GM19238 (cell line): ENCODE measurements at regions not wholly inside any gene's neighbourhood (a gene's known extent, or its start where the extent isn't known, plus 50 kb on each side); places are given as distances from the start of the nearest gene placed in this dataset.
"Not testable (repeated sequence)": the region's sequence is repeated elsewhere in the genome, so short reads cannot be mapped to it uniquely, and the experiment has no call there.

Experiments
- DNase-seq: peaks from one replicate; pipeline ENCODE4 v3.0.0; 2011; ENCODE audit warnings: low spot score; ENCODE audit not compliant: insufficient read length

DNA sequence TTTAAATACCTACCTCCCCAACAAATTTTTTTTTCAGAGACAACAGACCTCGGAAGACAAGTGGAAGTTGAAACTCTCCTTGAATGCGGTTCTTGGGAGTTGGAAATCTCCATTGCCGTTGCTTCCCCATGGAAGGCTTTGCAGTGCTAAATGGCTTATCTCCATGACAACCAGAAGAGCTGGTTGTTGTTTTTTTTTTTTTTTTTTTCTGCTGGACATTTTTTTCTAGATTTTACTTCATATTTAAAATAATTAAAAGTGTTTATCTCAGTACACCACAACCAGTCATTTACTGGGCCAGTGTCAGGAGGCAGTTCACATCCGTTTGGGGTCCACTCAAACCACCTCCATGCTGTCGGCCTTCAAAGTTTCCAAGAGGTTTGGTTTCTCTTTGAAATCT, 348.5 kb upstream of the PRKCQ start:
- DNase-seq: no peak

DNA sequence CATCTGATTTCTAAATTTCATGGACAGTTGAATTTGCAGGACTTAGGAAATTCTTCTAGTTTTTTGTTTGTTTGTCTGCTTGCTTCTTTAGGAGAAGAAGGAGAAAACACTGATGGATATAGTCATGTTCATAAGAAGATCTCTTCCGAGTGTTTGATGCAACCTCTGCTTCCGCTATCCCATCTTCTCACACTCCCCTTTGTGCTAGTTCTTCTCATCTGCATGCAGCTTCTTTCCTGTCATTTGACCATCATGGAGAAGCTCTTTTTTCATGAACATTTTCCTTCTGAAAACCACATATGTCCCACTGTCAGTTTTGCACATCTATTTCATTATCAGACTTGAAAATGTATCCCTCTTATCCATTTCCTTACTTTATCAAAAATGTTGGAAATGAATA, 346.9 kb upstream of the PRKCQ start:
- DNase-seq: no peak

DNA sequence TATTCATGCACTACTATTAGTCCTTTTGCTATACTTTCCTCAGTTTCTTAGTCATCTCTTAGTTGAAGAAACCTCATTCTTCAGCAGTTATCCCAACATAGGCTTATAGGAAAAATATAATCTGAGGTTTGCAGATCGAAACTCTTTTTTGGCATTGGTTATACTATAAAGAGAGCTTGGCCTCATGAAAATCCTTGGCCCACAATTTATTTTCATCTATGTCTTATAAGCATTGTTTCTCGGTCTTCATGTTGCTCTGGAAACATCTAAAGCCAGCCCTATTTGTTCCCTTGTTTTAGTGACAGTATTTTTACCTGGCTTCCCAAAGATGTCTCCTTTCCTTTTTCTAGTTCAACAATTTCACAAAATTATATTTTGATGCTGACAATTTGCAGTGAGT, 345.1 kb upstream of the PRKCQ start:
- DNase-seq: no peak

DNA sequence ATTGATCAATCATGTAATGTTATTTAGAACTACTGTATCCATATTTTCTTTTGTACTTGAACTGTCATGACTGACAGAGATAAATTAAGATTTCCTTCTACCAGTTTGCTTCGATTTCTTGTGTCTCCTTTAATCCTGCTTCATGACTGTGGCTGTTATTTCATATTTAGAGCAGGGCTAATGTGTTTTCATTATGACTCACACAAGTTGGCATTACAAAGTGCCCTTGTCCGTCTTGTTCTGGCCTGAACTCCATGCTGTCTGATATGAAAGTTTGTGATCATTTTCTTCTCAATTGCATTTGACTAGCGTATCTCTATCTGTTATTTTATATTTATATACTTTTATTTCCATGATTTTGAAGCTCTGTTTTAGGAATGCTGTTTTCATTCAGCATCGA, 344.1 kb upstream of the PRKCQ start:
- no peak for DNase-seq

DNA sequence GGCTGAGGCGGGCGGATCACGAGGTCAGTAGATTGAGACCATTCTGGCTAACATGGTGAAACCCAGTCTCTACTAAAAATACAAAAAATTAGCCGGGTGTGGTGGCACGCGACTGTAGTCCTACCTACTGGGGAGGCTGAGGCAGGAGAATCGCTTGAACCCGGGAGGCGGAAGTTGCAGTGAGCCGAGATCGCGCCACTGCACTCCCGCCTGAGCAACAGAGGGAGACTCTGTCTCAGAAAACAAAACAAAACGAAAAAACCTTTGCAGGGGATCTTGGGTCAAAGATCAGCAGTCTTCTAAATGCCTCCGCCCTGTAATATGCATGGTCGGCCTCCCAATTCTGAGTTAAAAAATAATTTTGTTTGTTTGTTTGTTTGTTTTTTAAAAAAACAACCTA, 340.9 kb upstream of the PRKCQ start:
- DNase-seq: not testable (repeated sequence)

DNA sequence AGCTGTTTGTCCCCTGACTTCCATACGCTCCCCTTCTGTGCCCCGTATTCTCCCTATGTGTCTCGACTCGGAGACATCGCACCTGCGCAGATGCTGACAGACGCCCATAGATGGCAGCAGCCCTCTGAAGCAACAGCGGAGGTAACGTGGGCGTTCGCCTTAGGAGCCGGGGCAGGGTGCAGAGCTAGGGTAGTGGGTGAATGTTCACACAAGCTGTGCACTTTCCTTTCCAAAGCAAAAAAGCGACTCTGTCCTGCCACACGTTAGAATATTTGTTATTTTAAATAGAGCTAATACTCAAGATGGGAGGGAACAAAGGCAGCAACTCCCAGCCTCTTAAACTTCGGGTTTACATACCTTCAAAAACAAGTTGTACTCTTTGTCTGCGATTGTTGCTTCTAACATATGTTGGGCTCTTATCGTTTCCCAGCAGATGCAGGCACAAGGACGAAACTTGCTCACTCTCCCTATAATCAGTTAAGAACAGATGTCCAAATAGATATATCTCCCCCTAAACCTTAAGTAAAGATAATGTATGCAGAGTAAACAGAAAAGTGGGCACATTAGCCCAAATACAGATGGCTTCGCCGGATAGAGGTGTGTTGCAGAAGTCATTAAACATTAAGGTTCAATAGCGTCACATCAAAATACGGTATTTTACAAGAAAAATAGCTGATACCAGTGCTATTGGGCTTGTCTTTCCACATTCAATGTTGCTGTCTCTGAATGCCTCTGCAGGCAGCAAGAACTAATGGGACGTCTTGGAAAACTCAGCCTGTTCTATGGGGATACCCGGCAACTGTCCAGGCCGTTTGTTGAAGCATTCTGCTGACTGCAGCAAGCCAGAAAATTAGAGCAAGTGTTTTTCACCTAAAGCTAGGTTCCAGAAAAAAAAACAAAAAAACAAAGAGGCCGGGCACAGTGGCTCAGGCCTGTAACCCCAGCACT, 340.3 kb upstream of the PRKCQ start:
- DNase-seq: peak; percentile 51

DNA sequence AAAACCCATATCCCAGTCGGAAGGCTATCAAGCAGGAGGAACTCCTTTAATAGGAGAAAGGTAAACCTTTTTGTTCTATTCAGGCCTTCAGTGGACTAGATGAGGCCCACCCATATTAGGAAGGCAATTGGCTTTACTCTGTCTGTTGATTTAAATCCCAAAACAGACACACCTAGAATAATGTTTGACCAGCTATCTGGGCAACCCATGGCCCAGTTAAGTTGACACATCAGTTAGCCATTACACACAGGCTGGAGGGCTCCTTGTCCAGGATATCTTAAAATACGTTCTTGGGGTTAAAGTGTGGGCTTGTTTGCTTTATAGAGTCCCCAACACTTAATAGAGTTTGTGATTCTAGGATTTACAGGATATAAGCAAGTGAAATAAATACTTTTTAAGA, 339.0 kb upstream of the PRKCQ start:
- DNase-seq: no peak

DNA sequence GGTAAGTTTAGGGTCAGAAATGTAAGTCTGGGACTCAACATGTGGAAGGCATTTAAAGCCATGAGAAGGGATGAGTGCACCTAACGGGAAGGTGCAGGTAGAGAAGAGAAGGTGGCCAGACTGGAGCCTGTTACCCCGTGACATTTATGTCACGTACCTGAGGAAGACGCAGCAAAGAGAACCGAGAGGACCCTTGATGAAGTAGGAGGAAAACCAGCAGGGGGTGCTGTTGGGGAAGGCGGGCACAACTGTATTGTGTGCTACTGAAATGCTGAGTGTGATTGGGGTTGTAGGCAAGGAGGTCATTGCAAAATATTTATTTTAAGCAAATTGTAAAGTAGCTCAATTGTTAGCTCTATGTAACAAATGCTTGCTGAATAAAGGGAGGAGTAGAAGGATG, 338.2 kb upstream of the PRKCQ start:
- DNase-seq: no peak

DNA sequence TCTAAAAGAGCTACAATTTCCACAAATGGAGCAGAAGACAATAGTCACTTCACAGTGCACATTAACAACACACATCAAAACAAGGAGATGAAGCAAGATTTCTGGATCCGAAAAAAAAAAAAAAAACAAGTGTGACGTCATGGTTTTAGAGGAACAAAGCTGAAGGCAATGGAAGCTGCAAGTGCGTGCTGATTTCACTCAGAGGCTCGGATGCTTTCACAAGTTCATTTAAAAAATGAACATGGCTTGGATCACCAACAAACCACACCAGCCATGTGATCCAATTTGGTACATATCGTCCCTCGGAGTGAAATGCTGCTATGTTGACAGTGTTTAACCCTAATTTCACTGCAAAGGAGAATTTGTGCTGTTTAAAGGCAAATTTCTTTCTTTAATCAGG, 337.0 kb upstream of the PRKCQ start:
- DNase-seq: no peak

DNA sequence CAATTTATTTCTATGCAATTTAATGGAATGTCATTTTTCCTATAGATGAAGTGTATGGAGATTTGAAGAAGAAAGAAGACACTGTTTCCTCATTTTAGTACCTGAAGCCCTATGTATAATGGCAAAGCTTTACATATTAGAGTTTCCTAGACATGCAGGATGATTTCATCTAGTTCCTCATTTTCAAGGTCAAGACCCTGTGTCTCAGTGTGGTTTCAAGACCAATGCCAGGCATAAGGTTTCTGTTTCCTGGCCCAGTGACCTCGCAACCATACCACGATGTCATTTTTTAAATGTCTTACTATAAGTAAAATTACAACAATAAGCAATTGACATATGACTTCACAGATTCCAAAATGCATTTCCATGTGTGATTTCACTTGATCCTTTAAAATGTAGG, 336.5 kb upstream of the PRKCQ start:
- DNase-seq: no peak

DNA sequence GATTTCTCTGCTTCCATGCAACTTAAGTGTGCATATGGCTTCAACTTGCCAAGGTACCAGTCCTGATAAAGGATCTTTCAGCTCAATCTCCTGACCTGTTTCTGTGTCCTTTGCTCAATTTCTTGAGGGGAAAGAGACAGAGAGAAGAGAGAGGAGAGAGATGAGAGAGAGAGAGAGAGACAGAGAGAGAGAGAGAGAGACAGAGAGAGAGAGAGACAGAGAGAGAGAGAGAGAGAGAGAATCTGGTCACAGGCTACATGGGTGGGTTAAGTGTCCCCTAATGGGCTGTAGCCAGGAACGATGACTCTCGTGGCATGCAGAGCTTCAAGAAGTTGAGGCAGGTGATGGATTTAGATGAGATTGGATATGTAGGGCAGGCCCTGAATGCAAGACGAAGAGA, 335.2 kb upstream of the PRKCQ start:
- no peak for DNase-seq

DNA sequence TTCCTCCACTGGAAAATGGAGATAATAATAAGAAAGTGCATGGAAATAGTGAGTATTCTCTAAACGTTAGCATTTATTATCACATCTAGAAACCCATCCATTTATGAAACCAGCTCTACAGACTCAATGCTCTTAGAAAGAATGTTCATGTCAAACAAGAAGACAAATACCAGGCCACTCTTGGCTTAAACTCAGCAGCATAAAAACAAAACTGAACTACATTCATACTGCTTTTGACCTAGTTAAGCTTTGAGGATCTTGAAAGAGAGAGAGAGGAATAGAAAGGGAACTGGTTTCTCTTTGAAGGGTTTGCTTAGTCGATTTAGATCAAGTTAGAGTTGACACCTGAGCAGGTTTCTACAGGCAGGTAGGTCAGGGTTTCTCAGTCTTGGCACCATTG, 332.9 kb upstream of the PRKCQ start:
- DNase-seq: no peak

DNA sequence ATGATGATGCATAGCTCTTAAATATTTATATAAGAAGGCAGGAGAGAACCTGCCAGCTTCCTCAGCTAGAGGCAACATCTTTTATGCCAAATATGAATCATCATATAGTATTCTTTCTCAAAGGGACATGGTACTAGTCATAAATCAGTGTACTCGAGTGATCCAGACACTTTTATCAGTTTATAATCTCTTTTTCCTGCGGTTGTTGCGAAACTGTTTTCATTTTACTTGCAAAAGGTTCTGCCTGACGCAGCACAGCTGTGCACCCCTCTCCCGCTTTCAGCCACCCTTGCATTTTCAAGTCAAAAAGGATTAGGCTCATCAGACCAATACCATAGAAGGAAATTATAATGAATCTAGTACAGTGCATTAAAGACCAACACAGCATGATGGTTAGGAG, 332.3 kb upstream of the PRKCQ start:
- no peak for DNase-seq

DNA sequence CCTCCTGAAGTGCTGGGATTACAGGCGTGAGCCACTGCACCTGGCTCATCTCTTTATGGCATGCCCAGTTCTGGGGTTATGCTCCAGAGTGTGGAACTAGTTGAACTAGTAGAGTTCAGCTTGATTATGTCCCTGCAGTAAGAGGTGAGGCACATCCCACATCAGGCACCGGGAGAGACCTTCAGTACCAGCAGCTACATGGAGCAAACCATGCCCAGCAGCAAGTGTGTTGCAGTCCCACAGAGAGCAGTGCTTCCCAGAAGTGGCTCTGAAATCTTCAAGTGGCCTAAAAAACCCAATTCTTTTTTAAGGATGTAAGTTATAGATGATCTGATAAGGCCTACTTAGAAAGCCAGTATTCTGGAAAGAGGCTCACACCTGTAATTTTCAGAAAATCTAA, 331.9 kb upstream of the PRKCQ start:
- no peak for DNase-seq

DNA sequence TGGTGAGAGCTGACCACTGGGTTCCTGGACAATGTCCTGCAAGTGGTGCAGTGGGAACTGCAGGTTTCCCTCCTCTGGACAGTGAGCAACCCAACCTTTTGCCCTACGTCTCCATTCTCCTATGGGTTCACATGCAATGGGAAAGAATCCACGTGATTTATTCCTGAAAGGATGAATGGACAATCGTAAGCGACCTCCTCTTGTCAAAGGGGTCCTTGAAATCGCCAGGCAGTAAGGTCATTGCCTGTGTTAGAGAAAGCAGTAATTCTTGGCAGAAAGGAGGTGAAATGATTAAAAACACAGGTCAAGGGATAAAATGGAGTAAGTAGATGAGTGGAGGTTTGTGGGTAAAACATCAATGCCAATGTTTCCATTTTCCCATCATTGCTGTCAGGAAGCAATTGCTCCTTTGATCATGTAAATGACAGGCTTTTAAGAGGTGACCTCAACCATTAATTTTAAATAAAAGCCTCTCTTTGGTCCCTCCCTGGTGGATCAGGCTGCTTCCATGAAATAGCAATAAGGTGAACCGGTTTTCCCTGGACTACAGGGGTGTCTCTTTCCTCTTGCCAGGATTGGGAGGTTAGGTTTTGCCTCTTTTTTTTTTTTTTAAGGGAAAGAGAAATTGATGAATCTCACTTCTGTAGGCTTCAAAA, 330.0 kb upstream of the PRKCQ start:
- DNase-seq: no peak

DNA sequence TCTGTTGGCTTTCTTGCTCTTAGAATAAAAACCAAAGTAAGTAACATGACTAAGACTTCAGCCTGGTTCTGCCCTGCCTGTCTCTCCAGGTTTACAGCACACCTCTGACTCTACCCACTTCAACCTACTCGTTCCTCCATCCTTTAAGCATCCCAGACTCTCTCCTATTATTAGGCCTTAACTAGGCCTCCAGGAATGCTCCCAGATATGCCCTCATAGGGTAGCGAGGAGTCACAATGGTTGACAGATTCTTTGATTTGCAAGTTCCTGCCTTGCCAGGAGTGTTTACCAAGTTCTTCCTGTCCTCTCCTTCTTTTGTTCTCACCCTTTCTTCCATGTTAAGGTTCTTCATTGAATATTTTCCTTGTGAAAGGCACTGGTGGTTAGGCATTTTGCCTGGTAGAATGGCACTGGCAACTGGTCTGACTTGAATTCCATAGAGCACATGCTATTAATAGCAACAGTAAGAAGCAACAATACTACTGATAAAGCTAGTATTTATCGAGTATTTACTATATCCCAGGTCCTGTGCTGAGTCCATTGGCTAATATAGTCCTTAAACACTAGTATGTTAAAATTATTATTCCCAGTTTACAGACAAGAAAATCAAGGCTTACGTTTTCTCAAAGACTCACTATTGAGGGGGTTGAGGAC, 327.9 kb upstream of the PRKCQ start:
- no peak for DNase-seq

DNA sequence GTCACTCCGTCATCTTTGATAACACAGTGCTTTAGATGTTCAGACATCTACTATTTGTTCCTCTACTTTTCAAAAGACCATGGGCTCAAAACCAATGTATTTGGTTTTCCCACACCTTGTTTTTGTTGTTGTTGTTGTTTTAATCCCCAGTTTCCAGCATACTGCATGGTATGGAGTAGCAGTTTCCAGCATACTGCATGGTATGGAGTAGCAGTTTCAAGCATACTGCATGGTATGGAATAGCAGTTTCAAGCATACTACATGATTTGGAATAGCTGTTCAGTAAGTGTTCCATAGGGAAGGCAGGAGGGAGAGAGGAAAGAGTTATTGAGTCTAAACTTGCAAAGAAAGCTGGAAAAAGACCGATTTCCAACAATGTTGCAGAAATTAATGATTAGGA, 314.3 kb upstream of the PRKCQ start:
- DNase-seq: no peak

DNA sequence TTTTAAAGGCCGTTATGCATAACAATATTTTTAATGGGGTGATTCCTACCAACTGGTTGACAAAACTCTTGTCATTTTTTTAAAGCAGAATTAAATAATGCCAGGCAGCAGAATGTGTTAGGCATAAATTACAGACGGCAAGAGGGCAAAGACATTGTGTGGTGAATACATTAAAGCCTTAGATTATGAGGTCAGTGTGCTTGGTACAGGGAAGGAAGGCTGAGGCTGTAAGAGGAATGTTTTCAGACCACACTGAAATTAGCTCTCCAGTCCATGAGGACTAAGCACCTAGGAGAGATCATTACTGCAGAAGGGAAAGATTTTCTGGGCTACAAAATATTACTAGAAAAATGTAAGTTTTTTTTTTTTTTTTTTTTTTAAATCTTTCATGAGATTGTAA, 312.8 kb upstream of the PRKCQ start:
- DNase-seq: no peak

DNA sequence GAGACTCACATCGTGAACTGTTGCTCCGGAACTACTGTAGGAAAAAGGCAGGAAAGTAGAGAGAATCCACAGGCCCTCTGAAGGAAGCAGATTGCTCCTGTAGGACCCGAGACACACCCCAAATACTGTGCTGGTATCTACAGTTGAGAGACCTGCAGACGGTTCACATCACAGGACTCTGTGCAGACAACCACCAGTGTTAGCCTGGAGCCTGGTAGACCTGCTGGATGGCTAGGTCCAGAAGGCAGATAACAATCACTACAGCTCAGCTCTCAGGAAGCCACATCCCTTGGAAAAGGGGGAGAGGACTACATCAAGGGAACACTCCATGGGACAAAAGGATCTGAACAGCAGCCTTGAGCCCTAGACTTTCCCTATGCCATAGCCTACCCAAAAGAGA, 311.8 kb upstream of the PRKCQ start:
- DNase-seq: no peak

DNA sequence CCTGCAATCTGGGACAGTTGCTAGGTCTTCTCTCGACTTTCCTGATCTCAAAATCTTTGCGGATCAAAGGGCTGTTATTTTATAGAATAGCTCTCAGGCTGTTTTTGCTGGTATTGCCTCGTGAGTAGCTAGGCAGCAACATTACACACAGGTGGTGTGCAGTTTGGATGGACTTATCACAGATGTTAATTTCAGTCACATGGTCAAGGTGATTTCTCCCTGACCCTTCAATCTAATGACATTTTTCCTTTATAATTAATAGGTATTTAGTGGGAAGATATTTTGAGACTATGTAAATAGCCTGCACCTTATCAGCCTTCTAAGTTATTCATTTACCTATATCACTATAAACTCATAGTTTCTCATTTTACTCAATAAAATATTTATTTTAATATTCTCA, 309.6 kb upstream of the PRKCQ start:
- no peak for DNase-seq

DNA sequence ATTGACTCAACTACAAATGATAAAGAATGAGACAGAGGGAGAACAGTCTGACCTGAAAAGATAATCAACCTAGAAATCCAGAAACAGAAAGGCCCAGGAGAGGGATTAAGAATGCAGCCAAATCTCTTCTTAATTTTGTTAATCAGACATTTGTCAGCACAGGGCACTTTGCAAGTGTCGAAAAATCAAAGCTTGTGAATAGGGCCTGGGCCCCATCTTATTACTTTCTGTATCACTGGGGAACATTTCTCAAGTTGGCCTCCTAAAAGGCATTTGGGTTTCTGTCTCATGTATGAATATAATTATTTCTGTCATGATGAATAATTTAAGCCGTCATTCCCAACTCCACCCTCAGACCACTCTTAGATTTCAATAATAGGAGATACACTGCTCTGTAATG, 308.4 kb upstream of the PRKCQ start:
- DNase-seq: no peak

DNA sequence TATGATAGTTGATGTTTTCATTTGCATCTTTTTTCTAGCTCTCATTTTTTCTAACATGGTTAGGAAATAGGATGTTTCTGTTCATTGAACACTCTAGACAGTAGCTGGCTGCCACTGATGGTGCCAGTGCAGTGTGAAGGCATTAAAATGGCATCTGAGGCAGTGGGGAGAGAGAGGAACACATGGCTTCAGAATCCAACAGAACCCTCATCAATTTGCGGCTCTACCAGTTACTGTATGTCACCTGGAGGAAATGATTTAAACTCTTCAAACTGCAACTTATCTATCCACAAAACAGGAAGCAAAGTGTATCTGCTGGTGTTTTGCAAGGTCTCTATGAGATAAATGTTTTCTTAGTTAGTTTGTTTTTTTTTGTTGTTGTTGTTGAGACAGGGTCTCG, 305.2 kb upstream of the PRKCQ start:
- no peak for DNase-seq

DNA sequence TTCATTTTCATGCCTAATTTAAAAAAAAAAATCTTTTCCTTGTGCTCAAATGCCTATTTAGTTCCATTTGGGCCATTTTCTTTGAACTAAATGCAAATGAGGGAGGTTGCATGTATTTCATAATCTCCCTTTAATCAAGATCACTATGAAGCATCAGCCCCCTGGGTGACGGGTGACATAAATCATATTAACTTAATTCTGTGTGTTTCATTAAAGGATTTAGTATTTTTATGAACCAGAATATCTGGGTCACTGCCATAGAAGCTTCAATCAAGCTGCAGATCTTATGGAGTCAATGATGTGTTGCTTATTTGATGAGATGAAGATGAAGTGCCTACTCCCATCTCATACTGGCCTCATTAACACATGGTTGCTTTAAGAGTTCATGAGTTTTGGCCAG, 301.9 kb upstream of the PRKCQ start:
- DNase-seq: no peak
